ENCODE measurements at regions not wholly inside any gene's neighbourhood (a gene's known extent, or its start where the extent isn't known, plus 50 kb on each side); places are given as distances from the start of the nearest gene placed in this dataset.
"Not testable (repeated sequence)": the region's sequence is repeated elsewhere in the genome, so short reads cannot be mapped to it uniquely, and the experiment has no call there.

DNA sequence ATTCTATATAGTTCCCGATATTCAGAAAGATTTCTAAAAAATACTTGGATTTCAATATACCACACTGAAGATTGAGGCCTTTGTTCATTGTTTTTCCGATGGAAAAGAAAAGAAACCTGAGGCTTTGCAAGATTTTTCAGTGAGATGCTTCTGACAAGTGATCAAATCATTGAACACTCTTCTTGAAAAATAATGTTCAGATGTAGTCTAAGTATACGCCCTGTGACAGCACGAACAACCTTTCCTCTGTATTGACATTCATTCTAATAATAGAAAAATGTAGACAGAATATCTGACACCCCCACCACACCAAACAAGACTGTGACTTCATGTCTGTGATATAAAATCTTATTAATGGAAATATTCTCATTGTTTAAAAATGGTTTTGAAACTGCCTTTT, 650.7 kb upstream of the KLHL1 start:
- no peak for DNase-seq

DNA sequence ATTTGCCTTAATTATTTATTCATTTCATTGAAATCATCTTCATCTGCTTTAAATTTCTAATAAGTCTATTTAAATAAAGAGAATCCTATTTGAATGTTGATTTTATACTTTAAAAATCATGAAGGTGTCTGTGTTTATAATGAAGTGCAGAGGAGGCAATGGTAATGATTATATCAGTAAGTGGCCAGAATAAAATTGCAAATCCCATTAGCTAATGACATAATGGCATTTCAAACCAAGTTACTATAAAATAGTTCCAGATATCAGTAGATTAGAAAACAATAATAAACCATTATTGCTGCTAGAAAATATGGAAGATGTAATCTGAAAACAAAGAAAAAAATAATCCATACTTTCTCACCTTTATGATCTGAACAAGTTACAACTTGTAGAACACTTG, 647.8 kb upstream of the KLHL1 start:
- no peak for DNase-seq

DNA sequence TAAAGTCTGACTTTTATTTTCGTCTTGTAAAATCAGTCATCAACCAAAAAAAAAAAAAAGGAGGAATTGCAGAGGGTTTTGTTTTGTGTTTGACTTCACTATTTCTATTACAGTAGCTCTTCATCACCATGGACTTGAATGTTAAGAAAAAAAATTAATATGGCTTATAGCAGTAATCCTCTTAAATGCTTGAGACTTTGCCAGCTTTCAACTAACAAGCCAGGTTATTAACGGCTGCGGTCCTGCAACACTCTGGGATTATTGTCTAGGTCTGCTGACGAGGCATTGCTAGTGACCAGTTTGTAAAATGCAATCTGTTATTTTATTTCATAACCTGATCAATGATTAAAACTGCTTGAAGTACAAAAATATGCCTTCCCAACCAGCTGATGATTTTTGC, 647.2 kb upstream of the KLHL1 start:
- DNase-seq = no peak

DNA sequence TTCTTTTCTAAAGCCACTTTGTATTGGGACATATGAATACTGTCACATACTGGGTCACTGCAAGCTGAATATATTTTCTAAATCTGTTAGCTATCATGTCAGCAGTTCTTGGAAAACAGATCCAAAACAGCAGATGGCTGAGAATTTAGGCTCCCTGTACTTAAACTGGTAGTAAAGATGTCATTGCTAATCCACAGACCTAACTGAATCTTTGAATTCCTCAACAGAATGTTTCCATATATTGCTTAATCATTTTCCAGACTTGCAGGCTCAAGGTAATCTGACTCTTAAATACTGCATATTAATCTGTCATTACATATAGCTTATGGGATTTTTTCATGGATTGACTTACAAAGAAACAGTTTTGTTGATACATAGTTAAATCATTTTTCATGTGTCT, 639.0 kb upstream of the KLHL1 start:
- DNase-seq = peak; percentile 16

DNA sequence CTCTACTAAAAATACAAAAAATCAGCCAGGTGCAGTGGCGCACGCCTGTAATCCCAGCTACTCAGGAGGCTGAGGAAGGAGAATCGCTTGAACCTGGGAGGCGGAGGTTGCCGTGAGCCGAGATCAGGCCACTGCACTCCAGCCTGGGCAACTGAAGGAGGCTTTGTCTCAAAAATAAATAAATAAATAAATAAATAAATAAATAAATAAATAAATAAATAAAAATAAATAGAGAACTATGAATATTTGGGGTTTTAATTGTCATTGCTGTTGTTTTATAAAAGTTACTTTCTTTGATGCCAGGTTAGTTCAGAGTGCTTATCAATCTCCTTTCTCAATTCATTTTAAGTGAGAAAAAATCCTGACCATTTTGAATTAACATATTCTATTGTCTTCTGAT, 638.2 kb upstream of the KLHL1 start:
- not testable (repeated sequence) for DNase-seq

DNA sequence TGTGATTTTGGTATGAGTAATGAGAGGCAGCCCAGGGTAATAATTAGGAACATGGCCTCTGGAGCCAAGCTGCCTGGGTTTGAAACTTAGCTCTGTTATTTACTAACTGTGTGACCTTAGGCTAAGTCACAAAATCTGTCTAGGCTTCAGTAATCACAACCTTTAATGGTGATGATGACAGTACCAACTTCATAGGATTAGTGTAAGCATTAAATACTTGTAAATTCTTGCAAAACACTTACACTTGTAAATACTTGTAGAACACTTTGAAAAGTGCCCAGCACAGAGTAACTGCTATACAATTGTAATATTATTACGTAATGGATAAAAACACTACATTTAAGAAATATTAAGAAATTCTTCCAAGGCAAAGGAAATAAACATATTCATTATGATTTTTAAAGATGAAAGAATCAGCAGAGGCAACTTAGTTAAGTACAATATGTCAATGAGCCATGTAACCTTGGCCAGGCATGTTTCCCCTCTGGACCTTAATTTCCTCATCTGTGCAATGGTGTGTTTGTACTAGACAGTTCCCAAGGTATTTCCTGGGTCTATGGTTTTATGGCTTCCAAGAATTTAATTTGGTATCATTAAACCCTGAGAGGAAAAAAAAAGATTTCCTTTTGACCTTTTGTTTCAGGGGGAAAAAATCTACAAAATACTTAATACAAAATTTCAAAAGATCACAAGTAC, 628.5 kb upstream of the KLHL1 start:
- DNase-seq = no peak

DNA sequence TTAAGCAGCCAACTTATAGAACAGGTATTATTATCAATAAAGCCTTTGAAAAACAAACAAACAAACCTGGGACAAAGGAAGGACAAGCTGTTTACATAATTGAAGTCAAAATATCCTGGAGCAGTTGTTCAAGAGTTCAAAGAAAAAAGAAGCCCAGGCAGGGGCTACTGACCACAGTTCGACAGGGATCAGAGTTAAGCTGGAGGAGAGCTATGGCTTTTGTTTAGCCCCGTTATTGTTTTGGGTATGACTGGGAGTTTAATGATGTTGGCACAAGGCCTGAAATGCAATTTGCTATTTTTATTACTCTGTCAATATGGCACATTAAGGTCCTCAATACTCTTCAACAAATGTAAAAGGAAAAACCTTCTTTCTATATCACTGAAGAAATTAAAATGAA, 624.4 kb upstream of the KLHL1 start:
- DNase-seq = no peak

DNA sequence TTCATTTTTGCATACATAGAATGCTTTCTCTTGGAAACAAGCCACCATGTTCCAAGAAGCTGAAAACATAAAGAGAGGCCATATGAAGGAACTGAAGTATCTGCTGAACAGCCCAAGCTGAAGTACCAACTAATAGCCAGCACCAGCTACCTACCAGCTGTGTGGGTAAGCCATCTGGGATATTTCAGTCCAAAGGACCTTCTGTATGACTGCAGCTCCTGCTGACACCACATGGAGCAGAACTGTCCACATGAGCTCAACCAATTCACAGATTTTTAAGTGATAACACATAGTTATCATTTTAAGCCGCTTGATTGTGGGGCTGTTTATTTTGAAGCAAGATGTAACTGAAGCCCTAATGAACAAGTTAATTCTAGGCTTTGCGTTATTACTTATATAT, 621.1 kb upstream of the KLHL1 start:
- no peak for DNase-seq

DNA sequence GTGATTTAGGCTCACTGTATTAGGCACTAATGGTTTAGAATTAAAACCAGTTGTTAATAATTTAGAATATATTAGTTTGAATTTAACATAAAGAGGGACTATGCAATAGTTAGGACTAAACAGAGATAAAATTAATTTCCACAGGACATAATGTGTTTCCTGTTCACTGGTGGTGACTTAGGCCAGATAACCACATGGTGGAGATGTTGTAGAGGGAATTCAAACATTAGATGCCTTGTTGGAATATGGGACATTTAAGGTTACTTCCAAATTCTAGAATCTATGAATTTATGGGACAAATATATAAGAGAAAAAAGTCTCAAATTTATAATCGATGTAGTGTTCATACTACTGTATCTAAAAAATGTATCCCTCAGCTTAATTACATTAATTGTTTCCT, 615.5 kb upstream of the KLHL1 start:
- DNase-seq = peak; percentile 3

DNA sequence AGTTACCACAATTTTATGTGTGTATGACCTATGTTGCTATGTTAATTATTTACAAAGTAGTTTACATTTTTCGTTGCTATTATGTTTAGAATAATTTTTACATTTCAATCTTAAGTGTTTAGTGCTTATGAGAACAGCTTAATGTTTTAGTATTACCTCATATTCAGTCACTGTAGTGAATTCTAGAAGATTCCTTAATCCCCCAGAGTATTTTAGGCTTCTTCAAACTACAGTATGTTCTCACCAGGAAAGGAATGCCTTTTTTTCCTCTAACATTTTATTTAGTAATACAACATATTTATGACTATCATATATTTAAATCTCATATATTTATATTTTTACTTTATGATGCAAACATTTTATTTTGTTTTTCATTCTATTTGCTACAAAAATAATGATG, 612.1 kb upstream of the KLHL1 start:
- DNase-seq = no peak

DNA sequence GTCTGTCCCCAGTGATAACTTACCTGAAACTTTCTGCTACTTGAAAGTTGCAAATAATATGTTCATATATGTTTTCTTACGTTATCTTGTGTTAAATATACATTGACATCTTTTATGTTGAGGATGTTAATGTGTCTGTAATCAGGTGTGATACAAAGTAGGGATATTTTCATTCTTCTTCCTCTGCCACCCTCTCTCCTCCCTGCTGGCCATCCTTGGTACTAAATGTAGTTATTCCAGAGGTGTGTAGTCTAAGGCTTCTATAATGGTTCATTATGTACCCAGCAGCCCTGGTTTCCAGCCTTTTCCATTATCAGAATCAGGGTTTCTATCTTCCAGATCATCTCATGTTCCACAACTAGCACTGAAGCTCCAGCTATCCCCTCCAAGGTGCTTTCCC, 606.7 kb upstream of the KLHL1 start:
- DNase-seq = no peak

DNA sequence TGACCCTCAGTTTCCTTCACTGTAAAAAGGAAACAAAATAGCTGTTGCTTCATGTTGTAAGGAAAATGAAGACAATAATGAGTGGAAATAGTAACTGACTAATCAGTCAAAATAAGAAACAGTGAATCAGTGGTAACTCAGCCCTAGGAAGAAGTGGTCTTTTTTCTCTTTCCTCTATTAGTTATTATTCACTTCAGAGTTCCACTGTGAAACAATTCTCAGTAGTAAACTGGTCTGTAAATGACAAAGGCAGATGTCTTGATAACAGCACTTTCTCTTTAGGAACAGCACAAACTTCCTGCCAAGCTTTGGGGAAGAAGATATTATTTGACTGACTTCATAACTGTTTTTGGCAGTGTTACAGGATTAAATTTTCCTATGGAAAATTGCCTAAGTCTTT, 600.5 kb upstream of the KLHL1 start:
- DNase-seq = no peak

DNA sequence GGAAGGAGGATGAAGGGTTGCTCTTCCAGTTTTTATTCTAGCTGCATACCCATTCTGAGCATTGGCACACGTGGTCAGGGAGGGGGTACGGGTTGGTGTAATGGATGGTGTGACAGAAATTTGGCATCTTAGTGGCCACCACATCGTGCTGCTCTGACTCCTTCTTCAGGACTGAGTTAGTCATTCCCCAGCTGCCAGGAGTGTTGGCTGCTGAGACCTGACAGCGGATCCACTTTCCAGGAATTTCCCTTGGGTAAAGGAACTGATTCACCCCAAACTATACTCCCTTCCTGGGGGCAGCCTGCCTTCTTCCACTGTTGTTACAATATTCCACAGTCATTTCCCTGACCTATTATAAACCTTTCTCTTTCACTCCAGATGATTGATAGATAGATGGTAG, 595.5 kb upstream of the KLHL1 start:
- peak; percentile 1 for DNase-seq

DNA sequence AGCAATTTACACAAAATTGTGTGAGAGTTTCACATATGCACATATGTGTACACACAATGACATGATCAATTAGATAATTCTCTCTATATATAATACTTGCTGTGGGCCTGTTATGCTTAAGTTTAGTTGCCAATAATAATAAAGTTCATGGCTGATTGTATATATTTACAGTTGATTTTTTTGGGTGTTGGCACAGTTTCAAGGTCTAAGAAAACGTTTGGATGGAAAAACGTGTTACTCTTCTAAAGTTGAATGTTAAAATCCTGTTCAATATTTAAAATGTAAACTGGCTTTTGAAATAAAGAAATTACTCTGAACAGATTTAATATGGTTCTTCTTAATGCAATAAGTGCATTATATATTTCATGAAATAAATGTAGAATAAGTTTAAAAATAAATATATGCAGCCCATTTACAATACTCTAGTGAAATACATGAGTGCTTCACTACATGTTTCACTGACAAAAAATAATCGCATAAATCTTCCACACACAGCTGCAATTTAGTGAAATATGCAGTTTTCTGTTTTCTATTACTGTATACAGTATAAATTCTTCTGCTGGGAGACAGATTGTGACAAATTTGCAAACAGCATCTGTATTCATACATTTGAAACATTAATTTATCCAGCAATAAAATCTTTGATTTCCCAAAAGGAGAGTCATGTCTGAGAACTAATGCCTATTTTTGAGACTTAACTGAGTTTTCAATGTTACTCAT, 586.9 kb upstream of the KLHL1 start:
- DNase-seq = no peak

DNA sequence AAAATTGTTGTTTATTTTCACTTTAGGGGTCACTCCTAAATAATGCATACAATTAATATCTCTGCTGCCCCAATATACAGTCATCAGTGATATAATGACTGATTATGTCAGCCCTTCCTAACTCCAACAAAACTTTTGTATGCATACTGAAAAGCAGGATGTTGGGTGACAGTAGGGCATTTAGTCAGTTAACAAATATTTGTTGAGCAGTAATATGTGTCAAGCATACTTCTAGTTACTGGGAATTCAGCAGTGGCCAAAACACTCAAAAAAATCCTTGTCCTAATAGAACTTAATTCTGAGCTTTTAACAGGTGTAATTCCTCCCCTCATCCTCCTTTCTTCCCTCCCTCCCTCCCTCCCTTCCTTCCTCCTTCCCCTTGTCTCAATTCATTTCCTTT, 560.7 kb upstream of the KLHL1 start:
- no peak for DNase-seq

DNA sequence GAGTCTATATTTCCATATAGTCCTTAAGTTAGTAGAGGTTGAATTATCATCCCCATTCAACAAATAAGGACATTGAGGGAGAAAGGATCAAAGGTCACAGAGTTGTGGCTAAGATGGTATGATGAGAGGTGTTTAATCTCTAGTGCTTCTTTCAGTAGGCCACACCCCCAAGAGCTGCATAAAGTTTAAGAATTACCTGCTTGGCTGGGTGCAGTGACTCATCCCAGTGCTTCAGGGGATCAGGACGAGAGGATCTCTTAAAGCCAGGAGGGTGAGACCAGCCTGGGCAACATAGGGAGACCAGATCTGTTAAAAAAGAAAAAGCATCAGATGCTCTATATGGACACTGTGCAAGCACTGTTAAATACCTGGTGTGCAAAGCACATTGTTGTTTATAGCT, 560.0 kb upstream of the KLHL1 start:
- DNase-seq = no peak

DNA sequence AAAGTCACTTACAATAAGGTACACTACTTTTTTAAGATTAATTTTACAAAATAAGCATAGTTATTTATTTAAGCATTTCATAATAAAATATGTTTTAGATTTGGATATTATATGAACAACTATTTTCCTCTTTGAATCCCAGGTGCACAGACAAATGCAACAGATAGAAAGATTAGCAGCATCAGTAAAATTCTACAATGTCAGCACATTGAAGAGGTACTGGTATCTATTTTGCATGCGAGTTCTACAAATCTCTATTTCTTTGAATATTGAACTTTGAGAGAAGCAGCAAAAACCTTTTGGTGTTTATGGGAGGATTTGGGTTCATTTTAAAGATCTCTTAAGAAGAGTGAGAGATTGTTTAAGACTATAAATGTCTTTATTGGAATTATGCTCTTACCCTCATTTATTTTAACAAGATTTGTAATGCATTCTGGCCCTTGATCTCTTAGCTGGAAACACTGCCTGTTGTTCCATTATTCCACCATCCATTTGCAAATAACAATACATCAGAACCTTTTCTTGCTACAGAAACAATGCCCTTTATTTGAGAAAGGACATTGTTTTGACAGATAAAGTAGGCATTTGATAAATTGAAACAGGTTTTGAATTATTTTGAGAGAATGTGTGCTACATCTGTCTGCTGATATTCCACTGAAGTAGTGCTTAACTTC, 558.8 kb upstream of the KLHL1 start:
- DNase-seq = no peak

DNA sequence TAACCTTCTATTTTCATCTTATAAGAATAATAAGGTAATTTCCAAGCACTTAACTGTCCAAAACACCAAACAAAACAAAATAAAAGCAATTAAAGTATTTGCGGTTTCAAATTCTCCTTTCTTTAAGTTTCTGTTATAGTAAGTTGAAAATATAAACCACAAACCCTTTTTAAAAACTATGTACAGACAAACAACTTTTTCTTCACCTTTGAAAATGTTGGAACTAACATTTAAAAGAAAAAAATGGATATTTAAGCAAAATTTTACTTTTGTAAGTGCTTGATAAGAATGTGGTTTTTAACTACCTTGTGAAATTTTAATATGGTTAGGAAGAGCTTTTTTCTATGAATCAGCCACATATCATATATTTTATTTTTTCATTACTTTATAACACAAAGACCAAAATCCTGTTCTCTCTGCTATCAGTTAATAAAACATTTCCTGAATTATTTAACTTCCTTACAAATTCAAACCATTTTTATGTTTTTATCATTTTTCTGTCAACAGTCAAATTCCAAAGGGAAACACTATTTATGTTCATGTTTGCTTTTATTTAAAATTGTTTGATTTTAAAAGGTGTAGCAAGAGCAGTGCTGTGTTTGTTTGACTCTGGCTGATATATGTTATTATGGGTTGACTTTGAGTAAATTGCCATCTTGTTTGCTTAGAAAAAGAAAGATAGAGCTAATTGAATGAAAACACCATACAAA, 554.1 kb upstream of the KLHL1 start:
- DNase-seq = no peak

DNA sequence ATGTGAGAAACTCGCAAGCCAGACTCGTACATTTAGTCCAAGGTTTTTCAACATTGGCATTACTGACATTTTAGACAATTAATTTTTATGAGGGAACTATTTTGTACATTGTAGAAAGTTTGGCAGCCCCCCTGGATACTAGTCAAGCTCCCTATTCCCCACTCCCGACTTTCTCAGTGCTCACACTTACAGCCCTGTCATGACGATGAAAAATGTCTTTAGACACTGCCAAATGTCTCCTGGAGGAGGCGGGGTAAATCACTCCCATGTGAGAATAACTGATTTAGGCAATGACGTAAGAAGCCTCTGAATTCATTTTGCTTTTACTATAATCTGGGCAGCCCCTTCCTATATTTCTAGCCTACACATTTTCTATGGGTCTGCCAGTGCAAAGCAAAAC, 535.8 kb upstream of the KLHL1 start:
- DNase-seq = no peak

DNA sequence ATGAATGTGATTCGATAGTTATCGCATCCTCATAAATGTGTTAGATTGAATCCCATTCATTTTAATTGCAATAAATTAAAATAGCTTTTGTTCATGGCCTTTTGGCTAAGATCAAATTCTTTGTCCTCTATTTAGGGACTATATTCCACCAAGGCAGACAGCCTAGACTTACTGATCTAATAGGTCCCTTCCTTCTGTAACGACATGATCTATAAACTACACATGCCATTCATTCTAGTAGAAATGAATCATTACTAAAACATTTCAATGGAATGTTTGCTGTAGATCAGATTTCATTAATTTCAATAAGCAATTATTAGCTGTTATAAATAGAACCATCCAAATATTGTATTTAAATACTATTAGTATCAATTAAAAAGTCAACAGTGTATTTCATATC, 526.6 kb upstream of the KLHL1 start:
- no peak for DNase-seq

DNA sequence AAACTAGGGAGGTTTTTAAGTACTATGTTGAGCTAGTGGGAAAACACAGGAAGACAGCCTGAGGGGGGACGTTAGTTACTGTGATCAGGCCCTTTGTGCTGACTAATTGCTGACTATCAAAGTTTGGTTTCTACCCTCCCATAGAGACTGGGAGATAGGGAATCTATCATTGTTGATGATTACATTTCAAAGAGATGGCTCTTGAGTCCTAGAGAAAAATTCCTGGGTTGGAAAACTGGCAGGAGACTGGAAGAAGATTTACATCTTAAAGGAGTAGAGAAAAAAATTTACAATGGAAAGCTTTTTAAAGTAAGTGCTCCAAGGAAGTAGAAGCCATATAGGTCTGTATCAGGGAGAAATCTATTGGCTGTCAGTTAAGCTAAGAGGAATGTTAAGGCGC, 522.0 kb upstream of the KLHL1 start:
- DNase-seq = no peak

DNA sequence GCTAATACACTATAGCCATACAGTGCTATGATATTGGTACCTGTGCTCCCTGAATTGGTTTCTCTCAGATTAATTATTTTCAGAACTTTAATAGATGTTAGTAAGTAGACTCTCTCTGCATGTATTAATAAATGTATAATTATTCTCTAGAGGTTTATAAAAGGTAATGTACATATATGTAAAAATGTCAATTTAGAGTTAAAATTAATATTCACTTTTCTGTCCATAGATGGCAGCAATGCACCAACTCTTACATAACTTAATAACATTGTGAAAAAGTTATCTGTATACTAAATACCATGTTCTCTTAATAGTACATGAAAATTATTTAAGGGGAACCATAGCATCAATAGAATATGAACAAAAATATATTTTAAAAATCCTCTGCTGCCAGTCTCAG, 515.0 kb upstream of the KLHL1 start:
- no peak for DNase-seq

DNA sequence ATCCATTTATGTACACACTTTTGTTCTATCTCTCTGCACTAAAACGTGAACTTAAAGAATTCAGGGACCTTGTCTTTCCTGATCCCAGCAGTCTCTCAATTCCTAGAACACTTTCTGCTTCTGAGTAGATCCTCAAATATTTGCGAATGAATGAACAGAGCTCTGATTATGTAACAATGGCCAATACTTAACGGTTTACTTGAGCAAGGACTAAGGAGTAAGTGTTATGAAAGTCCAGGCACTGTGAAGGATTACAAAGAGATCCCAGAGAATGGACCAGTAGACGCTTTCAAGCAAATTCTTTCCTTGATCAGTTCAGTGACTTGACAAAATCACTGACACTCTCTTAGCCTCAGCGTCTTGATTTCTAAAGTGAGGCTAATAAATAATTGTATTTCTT, 514.5 kb upstream of the KLHL1 start:
- DNase-seq = no peak

DNA sequence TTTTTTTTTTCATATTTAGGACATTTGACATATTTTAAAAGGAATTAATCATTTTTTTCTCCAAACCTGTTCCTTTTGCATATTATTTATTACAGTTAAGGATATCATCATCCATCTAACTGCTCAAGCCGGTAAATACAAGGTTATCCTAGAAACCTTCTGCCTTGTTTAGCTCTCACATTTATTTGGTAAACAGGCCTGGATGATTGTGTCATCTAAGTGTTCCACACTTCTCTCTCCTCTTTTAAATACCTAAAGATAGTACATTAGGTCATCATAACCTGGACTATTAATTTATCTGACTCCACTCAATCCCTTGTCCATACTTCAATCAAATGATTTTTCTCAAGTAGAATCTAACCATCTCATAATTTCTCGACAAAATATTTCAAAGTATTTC, 511.7 kb upstream of the KLHL1 start:
- no peak for DNase-seq

All from fibroblast of skin of abdomen (primary cell).